Testis (tissue), 2 donors: ENCODE measurements at regions not wholly inside any gene's neighbourhood (a gene's known extent, or its start where the extent isn't known, plus 50 kb on each side); places are given as distances from the start of the nearest gene placed in this dataset.
"Not testable (repeated sequence)": the region's sequence is repeated elsewhere in the genome, so short reads cannot be mapped to it uniquely, and the experiment has no call there.

Experiments used
- DNase-seq: peaks from one replicate; pipeline ENCODE4 v3.0.0-alpha.2; 2019
- H3K27ac ChIP-seq, 2 donors: fragments of 200-600 bp; sonication (generic); one replicate each; pipeline ENCODE4 v1.5.1; 2019
- H3K27me3 ChIP-seq: fragments of 200-600 bp; sonication (generic); one replicate; pipeline ENCODE4 v1.5.1; 2019
- H3K36me3 ChIP-seq: fragments of 200-600 bp; sonication (generic); one replicate; pipeline ENCODE4 v1.5.1; 2017; ENCODE audit warnings: low read depth; ENCODE audit errors: missing control alignments
- H3K4me1 ChIP-seq: fragments of 200-600 bp; sonication (generic); one replicate; pipeline ENCODE4 v1.5.1; 2019
- H3K4me3 ChIP-seq, 2 donors: fragments of 200-600 bp; sonication (generic); one replicate each; pipeline ENCODE4 v1.5.1; 2017 to 2019
- H3K9me3 ChIP-seq: fragments of 200-600 bp; sonication (generic); one replicate; pipeline ENCODE4 v1.5.1; 2017
- POLR2A ChIP-seq: fragments of 450-650 bp; IDR thresholded peaks from one replicate; pipeline ENCODE4 v1.6.1; 2017; ENCODE audit warnings: antibody characterized with exemption, mild to moderate bottlenecking, moderate library complexity
- WGBS, 2 donors: methylation state at CpG; one replicate each; pipeline ENCODE4 v1.1.5; 2018; 5-methylcytosine and 5-hydroxymethylcytosine counted together
- intact Hi-C: fragments of 100-400 bp; cut with DNase I; formaldehyde crosslinking; loops from one replicate; pipeline ENCODE4 v1.15.1; 2023; ENCODE audit warnings: low total_unique reads
- TF ChIP-seq, protein P1 (sequence below), 3 experiments: fragments of 450-650 bp in 2 of 3; fragments of 200-600 bp in 1 of 3; sonication (generic) in 1 of 3; IDR thresholded peaks; one replicate each; pipeline ENCODE4 v1.5.1; 2016 to 2019; ENCODE audit warnings: antibody characterized with exemption in 3 of 3, mild to moderate bottlenecking in 2 of 3, moderate library complexity in 1 of 3

DNA sequence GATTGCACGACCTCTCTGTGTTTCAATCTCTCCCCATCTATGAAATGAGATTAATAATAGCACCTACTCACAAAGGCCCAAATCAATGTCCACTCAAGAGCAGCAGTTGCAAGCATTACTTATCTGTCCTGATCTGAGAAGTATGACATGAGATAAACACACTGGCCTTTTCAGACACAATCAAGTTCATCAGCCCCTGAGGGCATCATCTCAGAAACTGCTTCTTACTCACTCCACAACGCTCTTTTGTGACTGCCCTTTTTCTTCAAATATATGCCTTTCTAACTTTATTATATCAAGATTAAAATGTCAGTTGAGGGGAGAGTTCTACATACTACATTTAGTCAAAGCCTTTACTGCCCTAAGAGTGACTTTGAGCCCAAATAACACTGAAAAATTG lies 371.9 kb upstream of the SPAG17 start:
- Histone ChIP-seq H3K9me3 (no peaks in the 10 kb centered on the region), H3K27ac (no peak overlapping the region), H3K27me3 (no peaks in the 10 kb centered on the region), H3K4me3 (no peak overlapping the region), H3K4me1 (no peaks in the 10 kb centered on the region), H3K36me3 (no peaks in the 10 kb centered on the region)
- TF ChIP-seq, protein P1, sequence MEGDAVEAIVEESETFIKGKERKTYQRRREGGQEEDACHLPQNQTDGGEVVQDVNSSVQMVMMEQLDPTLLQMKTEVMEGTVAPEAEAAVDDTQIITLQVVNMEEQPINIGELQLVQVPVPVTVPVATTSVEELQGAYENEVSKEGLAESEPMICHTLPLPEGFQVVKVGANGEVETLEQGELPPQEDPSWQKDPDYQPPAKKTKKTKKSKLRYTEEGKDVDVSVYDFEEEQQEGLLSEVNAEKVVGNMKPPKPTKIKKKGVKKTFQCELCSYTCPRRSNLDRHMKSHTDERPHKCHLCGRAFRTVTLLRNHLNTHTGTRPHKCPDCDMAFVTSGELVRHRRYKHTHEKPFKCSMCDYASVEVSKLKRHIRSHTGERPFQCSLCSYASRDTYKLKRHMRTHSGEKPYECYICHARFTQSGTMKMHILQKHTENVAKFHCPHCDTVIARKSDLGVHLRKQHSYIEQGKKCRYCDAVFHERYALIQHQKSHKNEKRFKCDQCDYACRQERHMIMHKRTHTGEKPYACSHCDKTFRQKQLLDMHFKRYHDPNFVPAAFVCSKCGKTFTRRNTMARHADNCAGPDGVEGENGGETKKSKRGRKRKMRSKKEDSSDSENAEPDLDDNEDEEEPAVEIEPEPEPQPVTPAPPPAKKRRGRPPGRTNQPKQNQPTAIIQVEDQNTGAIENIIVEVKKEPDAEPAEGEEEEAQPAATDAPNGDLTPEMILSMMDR (IDR thresholded peaks at IDR 0.05), result no peak
- TF ChIP-seq POLR2A, result no peak
- DNase-seq, result no peak
- intact Hi-C loops, result no loop called here
- WGBS, 2 donors, result 77 to 79% methylated on average over 2 of the region's 2 CpGs

DNA sequence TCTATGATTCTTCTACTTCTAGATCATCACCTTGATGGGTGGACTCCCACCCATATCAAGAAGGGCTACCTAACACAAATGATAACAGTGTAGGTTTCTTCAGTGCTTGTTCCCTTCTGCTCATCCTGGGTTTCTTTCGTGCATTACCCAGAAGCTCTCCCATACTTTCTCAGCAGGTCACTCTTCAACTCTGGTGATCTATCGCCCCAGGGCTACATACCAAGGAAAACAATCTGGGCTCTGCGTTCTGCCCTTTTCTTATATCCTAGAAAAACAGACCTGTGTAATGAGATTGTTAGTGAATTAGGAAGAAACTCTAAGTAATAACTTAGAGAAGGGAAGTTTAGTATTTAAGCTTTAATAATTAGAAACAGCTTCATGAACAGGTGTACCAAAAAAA lies 370.6 kb upstream of the SPAG17 start:
- no peak overlapping the region for H3K4me3 ChIP-seq
- H3K36me3 ChIP-seq, result no peaks in the 10 kb centered on the region
- intact Hi-C loops, result no loop called here
- WGBS, 2 donors, result 88 to 91% methylated on average over 3 of the region's 3 CpGs
- H3K27ac ChIP-seq, result no peak overlapping the region
- H3K9me3 ChIP-seq, result no peaks in the 10 kb centered on the region
- no peak for DNase-seq
- TF ChIP-seq, protein P1 (IDR thresholded peaks at IDR 0.05), result no peak
- TF ChIP-seq POLR2A, result no peak
- no peaks in the 10 kb centered on the region for H3K4me1 ChIP-seq
- no peaks in the 10 kb centered on the region for H3K27me3 ChIP-seq

DNA sequence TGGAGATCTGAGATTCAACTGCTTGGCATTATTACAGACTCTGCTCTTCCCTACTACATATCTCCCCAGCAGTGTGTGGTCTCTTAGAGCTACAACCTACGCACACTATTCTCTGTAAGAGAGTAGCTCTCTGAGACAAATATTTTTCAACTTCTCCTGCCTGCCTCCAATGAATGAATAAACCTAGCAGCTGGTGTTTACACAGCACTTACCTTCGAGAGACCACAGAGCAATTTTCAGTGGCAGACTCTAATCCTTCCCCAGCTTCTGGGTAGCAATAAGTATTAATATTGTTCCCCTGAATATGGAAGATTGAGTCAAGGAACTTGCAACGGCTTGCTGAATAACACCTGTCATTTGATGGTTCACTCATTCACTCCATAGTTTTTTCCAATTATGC lies 350.9 kb upstream of the SPAG17 start:
- Histone ChIP-seq H3K36me3 (no peaks in the 10 kb centered on the region), H3K27me3 (no peaks in the 10 kb centered on the region), H3K27ac (no peak overlapping the region), H3K9me3 (no peaks in the 10 kb centered on the region), H3K4me3 (no peak overlapping the region), H3K4me1 (no peaks in the 10 kb centered on the region)
- intact Hi-C loops, result no loop called here
- 76 to 81% methylated on average over 3 of the region's 3 CpGs for WGBS, 2 donors
- DNase-seq, result no peak
- TF ChIP-seq, protein P1 (IDR thresholded peaks at IDR 0.05), result no peak
- TF ChIP-seq POLR2A, result no peak

DNA sequence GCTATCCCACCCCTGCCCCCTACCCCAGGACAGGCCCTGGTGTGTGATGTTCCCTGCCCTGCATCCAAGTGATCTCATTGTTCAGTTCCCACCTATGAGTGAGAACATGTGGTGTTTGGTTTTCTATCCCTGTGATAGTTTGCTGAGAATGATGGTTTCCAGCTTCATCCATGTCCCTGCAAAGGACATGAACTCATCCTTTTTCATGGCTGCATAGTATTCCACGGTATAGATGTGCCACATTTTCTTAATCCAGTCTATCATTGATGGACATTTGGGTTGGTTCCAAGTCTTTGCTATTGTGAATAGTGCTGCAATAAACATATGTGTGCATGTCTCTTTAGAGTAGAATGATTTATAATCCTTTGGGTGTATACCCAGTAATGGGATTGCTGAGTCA lies 326.9 kb upstream of the SPAG17 start:
- intact Hi-C loops, H3K4me1 ChIP-seq, H3K27me3 ChIP-seq, H3K27ac ChIP-seq, H3K36me3 ChIP-seq, DNase-seq, H3K4me3 ChIP-seq, H3K9me3 ChIP-seq: not testable (repeated sequence)
- WGBS, 2 donors, result 79 to 92% methylated on average over 1 of the region's 1 CpG

DNA sequence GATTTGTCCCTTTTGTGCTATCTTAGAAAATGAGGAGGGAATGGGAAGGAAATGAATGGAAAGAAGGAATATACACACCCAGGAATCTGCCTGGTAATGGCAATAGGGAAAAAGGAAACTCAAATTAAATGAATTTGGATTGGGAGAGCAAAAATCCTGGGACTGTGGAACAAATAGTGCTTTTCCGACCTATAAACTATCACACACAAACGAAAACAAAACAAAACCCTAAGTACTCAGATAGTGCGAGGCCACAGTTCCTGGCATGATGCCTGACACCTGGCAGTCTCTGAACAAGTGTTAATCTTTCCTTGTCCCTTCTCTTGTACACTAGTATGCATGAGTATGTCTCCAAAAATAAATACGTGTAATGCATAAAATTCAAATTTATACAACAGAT lies 319.8 kb upstream of the SPAG17 start:
- TF ChIP-seq, protein P1 (IDR thresholded peaks at IDR 0.05), result no peak
- no peak for TF ChIP-seq POLR2A
- WGBS, 2 donors, result 24 to 45% methylated on average over 4 of the region's 4 CpGs
- Histone ChIP-seq H3K36me3 (no peaks in the 10 kb centered on the region), H3K9me3 (no peaks in the 10 kb centered on the region), H3K27ac (no peak overlapping the region), H3K4me3 (no peak overlapping the region), H3K27me3 (no peaks in the 10 kb centered on the region), H3K4me1 (no peaks in the 10 kb centered on the region)
- intact Hi-C loops, result no loop called here
- peak; percentile 40 for DNase-seq
